ENCODE measurements at regions not wholly inside any gene's neighbourhood (a gene's known extent, or its start where the extent isn't known, plus 50 kb on each side); places are given as distances from the start of the nearest gene placed in this dataset.

DNA sequence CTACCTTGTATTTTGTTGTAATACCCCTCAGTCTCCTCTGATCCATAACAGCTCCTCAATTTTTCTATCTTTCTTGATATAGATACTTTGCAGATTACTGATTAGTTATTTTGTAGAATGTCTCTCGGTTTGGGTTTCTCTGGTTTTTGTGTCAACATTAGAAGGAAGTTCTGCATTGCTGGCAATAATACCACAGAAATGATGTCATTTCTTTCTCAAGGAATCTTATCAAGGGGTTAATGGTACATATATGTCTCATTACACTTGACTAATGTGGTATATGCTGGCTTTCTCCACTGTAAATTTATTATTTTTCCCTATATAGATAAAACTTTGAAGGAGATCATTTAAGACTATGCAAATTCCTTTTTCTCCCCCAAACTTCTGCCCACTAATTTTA lies 183.6 kb upstream of the DKK2 start:
- TF ChIP-seq CTCF (IDR thresholded peaks at IDR 0.05; ENCODE audit: borderline replicate concordance, extremely low read depth, insufficient read depth): no peak
- H3K27me3 ChIP-seq (ENCODE audit: control insufficient read depth, insufficient read depth, low read length): no peaks in the 10 kb centered on the region
- H3K36me3 ChIP-seq (ENCODE audit: control insufficient read depth in 2 of 3, insufficient read depth in 3 of 3, low read length in 3 of 3): no peaks in the 10 kb centered on the region
- no peak for DNase-seq
- intact Hi-C loops (cut with DNase I): no loop called here
- no peak overlapping the region for H3K9ac ChIP-seq (ENCODE audit: low read length in 3 of 3)
- no peaks in the 10 kb centered on the region for H3K4me1 ChIP-seq (ENCODE audit: control insufficient read depth in 2 of 3, insufficient read depth in 2 of 3, low read depth in 1 of 3, low read length in 3 of 3)
- no peak overlapping the region for H3K4me3 ChIP-seq (ENCODE audit: low read length in 3 of 3)
- no peak for FAIRE-seq
- no peak overlapping the region for H3K27ac ChIP-seq (ENCODE audit: low read depth in 2 of 2, low read length in 2 of 2)
- H3K9me3 ChIP-seq (ENCODE audit: control insufficient read depth in 2 of 3, insufficient read depth in 1 of 3, low read length in 3 of 3): no peaks in the 10 kb centered on the region

- no peaks in the 10 kb centered on the region for H3K36me3 ChIP-seq (ENCODE audit: control insufficient read depth in 2 of 3, insufficient read depth in 3 of 3, low read length in 3 of 3)
- no peak overlapping the region for H3K27ac ChIP-seq (ENCODE audit: low read depth in 2 of 2, low read length in 2 of 2)
- H3K27me3 ChIP-seq (ENCODE audit: control insufficient read depth, insufficient read depth, low read length): no peaks in the 10 kb centered on the region
- no peak for FAIRE-seq
- H3K4me3 ChIP-seq (ENCODE audit: low read length in 3 of 3): no peak overlapping the region
- TF ChIP-seq CTCF (IDR thresholded peaks at IDR 0.05; ENCODE audit: borderline replicate concordance, extremely low read depth, insufficient read depth): no peak
- intact Hi-C loops (cut with DNase I): no loop called here
- DNase-seq: no peak
- no peaks in the 10 kb centered on the region for H3K4me1 ChIP-seq (ENCODE audit: control insufficient read depth in 2 of 3, insufficient read depth in 2 of 3, low read depth in 1 of 3, low read length in 3 of 3)
- no peak overlapping the region for H3K9ac ChIP-seq (ENCODE audit: low read length in 3 of 3)
- no peaks in the 10 kb centered on the region for H3K9me3 ChIP-seq (ENCODE audit: control insufficient read depth in 2 of 3, insufficient read depth in 1 of 3, low read length in 3 of 3)
Measured at GRCh38 chr4:107216379-107216778, 180.3 kb upstream of the DKK2 start.

DNA sequence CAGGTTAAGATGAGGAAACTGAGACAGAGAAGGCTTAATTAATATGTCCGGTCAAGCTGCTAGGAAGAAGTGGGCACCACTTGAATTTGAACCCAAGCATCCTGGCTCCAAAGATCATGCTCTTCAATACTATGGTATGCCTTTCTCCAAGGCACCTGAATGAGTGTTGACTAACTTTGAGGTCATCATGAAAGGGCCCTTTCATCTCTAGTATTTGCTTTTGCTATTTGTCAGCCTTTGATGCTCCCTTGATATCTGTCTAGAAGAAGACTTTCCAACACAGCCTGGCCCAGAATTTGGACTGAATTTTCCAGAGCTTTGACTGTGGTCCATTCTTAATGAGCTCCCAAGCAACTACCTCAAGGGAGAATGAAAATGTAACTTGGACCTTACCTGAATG lies 179.1 kb upstream of the DKK2 start:
- no peaks in the 10 kb centered on the region for H3K9me3 ChIP-seq (ENCODE audit: control insufficient read depth in 2 of 3, insufficient read depth in 1 of 3, low read length in 3 of 3)
- no peak overlapping the region for H3K27ac ChIP-seq (ENCODE audit: low read depth in 2 of 2, low read length in 2 of 2)
- H3K4me1 ChIP-seq (ENCODE audit: control insufficient read depth in 2 of 3, insufficient read depth in 2 of 3, low read depth in 1 of 3, low read length in 3 of 3): no peaks in the 10 kb centered on the region
- FAIRE-seq (no peak), DNase-seq (no peak)
- H3K9ac ChIP-seq (ENCODE audit: low read length in 3 of 3): no peak overlapping the region
- H3K36me3 ChIP-seq (ENCODE audit: control insufficient read depth in 2 of 3, insufficient read depth in 3 of 3, low read length in 3 of 3): no peaks in the 10 kb centered on the region
- intact Hi-C loops (cut with DNase I): no loop called here
- no peak for TF ChIP-seq CTCF (IDR thresholded peaks at IDR 0.05; ENCODE audit: borderline replicate concordance, extremely low read depth, insufficient read depth)
- no peak overlapping the region for H3K4me3 ChIP-seq (ENCODE audit: low read length in 3 of 3)
- H3K27me3 ChIP-seq (ENCODE audit: control insufficient read depth, insufficient read depth, low read length): no peaks in the 10 kb centered on the region

- H3K27me3 ChIP-seq (ENCODE audit: control insufficient read depth, insufficient read depth, low read length): no peaks in the 10 kb centered on the region
- H3K27ac ChIP-seq (ENCODE audit: low read depth in 2 of 2, low read length in 2 of 2): no peak overlapping the region
- no peak for DNase-seq
- TF ChIP-seq CTCF (IDR thresholded peaks at IDR 0.05; ENCODE audit: borderline replicate concordance, extremely low read depth, insufficient read depth): no peak
- intact Hi-C loops (cut with DNase I): no loop called here
- no peak overlapping the region for H3K4me3 ChIP-seq (ENCODE audit: low read length in 3 of 3)
- no peak overlapping the region for H3K9ac ChIP-seq (ENCODE audit: low read length in 3 of 3)
- H3K36me3 ChIP-seq (ENCODE audit: control insufficient read depth in 2 of 3, insufficient read depth in 3 of 3, low read length in 3 of 3): no peaks in the 10 kb centered on the region
- H3K4me1 ChIP-seq (ENCODE audit: control insufficient read depth in 2 of 3, insufficient read depth in 2 of 3, low read depth in 1 of 3, low read length in 3 of 3): no peaks in the 10 kb centered on the region
- FAIRE-seq: no peak
- no peaks in the 10 kb centered on the region for H3K9me3 ChIP-seq (ENCODE audit: control insufficient read depth in 2 of 3, insufficient read depth in 1 of 3, low read length in 3 of 3)
Measured at GRCh38 chr4:107213880-107214279, 177.8 kb upstream of the DKK2 start.

Measured in kidney (tissue), 13 donors.